DND-41 (cell line): ENCODE measurements at regions not wholly inside any gene's neighbourhood (a gene's known extent, or its start where the extent isn't known, plus 50 kb on each side); places are given as distances from the start of the nearest gene placed in this dataset.
A peak's percentile ranks its signal among the peaks of the same experiment; 100 is the strongest.
"Not testable (repeated sequence)": the region's sequence is repeated elsewhere in the genome, so short reads cannot be mapped to it uniquely, and the experiment has no call there.

ENCODE experiments used
- ATAC-seq: fragments of 200-7000 bp; cut with Tn5 transposase; 3 replicates; pipeline ENCODE4 v1.9.1; 2021; ENCODE audit warnings: low read depth; ENCODE audit not compliant: insufficient read depth
- DNase-seq: peaks from one replicate; pipeline ENCODE4 v3.0.0-alpha.2; 2020
- H2AFZ ChIP-seq: 2 replicates; pipeline ENCODE4 v1.6.0; 2012; ENCODE audit warnings: low read depth, low read length
- H3K27ac ChIP-seq: 2 replicates; pipeline ENCODE4 v1.5.1; 2012; ENCODE audit warnings: low read length, inconsistent platforms
- H3K27me3 ChIP-seq: fragments of 200-600 bp; sonication (generic); 2 replicates; pipeline ENCODE4 v1.6.0; 2012; ENCODE audit warnings: low read length, mild to moderate bottlenecking, inconsistent platforms; ENCODE audit not compliant: insufficient read depth, poor library complexity
- H3K36me3 ChIP-seq: 2 replicates; pipeline ENCODE4 v1.5.1; 2012; ENCODE audit warnings: low read length, inconsistent platforms; ENCODE audit not compliant: insufficient read depth
- H3K4me1 ChIP-seq: 2 replicates; pipeline ENCODE4 v1.5.1; 2012; ENCODE audit warnings: mild to moderate bottlenecking, low read length; ENCODE audit not compliant: insufficient read depth
- H3K4me2 ChIP-seq: 2 replicates; pipeline ENCODE4 v1.6.0; 2012; ENCODE audit warnings: mild to moderate bottlenecking, moderate library complexity, low read length, inconsistent platforms; ENCODE audit not compliant: insufficient read depth
- H3K4me3 ChIP-seq, 2 experiments: fragments of 200-600 bp in 1 of 2; shearing (Covaris generic) in 1 of 2; 2 replicates each; pipeline ENCODE4 v1.5.1; 2012 to 2016; ENCODE audit warnings: inconsistent platforms in 2 of 2, low read length in 2 of 2, mild to moderate bottlenecking in 2 of 2, low read depth in 1 of 2, moderate library complexity in 1 of 2
- H3K79me2 ChIP-seq: 2 replicates; pipeline ENCODE4 v1.6.0; 2012; ENCODE audit warnings: low read length, inconsistent platforms; ENCODE audit not compliant: insufficient read depth
- H3K9ac ChIP-seq: 2 replicates; pipeline ENCODE4 v1.6.0; 2012; ENCODE audit warnings: low read depth, mild to moderate bottlenecking, inconsistent platforms, low read length, moderate library complexity
- H3K9me3 ChIP-seq: 2 replicates; pipeline ENCODE4 v1.5.1; 2012; ENCODE audit warnings: low read length, moderate library complexity, mild to moderate bottlenecking, inconsistent platforms; ENCODE audit not compliant: insufficient read depth, severe bottlenecking
- H4K20me1 ChIP-seq: 2 replicates; pipeline ENCODE4 v1.6.0; 2012; ENCODE audit warnings: low read length; ENCODE audit not compliant: insufficient read depth
- EZH2 ChIP-seq: IDR thresholded peaks from 3 replicates; pipeline ENCODE4 v1.6.1; 2012; ENCODE audit warnings: borderline replicate concordance, low read depth, mild to moderate bottlenecking, moderate library complexity, low read length, inconsistent platforms; ENCODE audit not compliant: severe bottlenecking
- TF ChIP-seq, protein P1 (sequence below): IDR thresholded peaks from 2 replicates; pipeline ENCODE4 v1.5.1; 2012; ENCODE audit warnings: borderline replicate concordance, low read length, moderate library complexity, mild to moderate bottlenecking; ENCODE audit not compliant: poor library complexity, severe bottlenecking; ENCODE audit errors: extremely low read depth

DNA sequence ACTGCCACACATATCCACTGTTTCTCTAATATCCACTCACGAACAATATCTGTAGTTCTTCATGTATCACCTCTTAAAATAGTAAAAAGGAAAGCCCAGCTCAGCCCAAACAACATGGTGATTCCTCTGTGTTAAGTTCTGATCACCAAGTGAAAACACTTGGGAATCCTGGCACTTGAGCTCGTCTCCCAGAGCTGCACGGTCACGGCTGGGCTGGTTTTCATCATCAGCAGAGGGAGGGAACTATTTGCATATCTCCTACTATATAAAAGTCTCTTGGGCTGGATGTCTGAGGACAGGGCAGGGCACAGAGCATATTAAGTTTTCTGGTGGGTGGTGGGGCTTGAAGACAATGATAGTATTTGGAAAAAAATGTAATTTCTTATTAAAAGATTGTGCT, 870.6 kb downstream of the TMEM121 start:
- Histone ChIP-seq H3K4me3 (peak overlapping the region; percentile 55 to 84), H3K79me2 (peaks cover 70% of the 10 kb centered on the region), H3K9me3 (no peaks in the 10 kb centered on the region), H2AFZ (no peak overlapping the region), H3K27ac (peak overlapping the region; percentile 83), H3K36me3 (peaks cover 46% of the 10 kb centered on the region), H3K9ac (peak overlapping the region; percentile 60), H3K27me3 (no peaks in the 10 kb centered on the region), H3K4me2 (peak overlapping the region; percentile 70), H3K4me1 (peaks cover 65% of the 10 kb centered on the region), H4K20me1 (peaks cover 22% of the 10 kb centered on the region)
- DNase-seq (peak; percentile 68), ATAC-seq (peak; percentile 23)
- TF ChIP-seq, protein P1, sequence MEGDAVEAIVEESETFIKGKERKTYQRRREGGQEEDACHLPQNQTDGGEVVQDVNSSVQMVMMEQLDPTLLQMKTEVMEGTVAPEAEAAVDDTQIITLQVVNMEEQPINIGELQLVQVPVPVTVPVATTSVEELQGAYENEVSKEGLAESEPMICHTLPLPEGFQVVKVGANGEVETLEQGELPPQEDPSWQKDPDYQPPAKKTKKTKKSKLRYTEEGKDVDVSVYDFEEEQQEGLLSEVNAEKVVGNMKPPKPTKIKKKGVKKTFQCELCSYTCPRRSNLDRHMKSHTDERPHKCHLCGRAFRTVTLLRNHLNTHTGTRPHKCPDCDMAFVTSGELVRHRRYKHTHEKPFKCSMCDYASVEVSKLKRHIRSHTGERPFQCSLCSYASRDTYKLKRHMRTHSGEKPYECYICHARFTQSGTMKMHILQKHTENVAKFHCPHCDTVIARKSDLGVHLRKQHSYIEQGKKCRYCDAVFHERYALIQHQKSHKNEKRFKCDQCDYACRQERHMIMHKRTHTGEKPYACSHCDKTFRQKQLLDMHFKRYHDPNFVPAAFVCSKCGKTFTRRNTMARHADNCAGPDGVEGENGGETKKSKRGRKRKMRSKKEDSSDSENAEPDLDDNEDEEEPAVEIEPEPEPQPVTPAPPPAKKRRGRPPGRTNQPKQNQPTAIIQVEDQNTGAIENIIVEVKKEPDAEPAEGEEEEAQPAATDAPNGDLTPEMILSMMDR = no peak
- no peak for TF ChIP-seq EZH2

DNA sequence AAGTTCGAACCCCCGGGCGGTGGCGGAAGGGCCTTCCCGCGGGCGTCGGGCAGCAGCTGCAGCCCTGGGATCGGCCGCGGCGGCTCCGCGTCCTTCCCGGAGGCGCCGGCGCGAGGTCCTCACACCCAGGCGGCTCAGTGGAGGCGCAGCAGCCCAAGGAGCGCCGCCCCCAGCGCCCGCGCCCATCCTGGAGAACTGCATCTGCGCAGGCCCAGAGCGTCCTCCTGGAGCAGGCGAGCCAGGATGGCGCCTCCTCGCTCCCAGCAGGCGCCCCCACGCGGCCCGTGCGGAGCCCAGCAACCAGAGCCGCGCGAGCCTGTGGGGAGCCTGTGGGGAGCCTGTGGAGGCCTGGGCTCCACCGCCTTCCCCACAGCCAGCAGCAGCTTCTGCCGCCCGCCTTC, 872.5 kb downstream of the TMEM121 start:
- peaks cover 51% of the 10 kb centered on the region for H3K79me2 ChIP-seq
- peak overlapping the region; percentile 60 for H3K9ac ChIP-seq
- H3K4me1 ChIP-seq = peaks cover 46% of the 10 kb centered on the region
- H4K20me1 ChIP-seq, H3K27me3 ChIP-seq, H3K9me3 ChIP-seq, H2AFZ ChIP-seq: not testable (repeated sequence)
- H3K36me3 ChIP-seq = peaks cover 30% of the 10 kb centered on the region
- ATAC-seq (peak; percentile 80), DNase-seq (peak; percentile 93)
- peak overlapping the region; percentile 83 for H3K27ac ChIP-seq
- peak overlapping the region; percentile 70 for H3K4me2 ChIP-seq
- TF ChIP-seq, protein P1 = peak; percentile 54
- H3K4me3 ChIP-seq = peak overlapping the region; percentile 55 to 84

DNA sequence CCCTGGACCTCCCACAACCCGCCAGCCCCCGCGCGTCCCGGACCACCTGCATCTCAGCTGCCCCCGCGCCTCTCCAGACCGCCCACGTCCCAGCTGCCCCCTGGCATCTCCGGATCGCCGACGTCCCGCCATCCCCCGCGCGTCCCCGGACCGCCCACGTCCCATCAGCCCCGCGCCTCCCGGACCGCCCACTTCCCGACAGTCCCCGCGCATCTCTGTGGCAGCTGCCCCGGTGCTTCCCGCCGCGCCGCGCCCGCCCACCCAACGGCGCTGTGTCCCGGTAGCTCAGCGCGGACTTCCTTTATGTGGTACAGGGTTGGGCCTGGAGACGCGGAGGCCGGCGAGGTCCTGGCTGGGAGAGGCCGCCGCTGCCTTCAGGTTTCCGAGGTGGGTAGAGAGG, 874.9 kb downstream of the TMEM121 start:
- H3K4me2 ChIP-seq, ATAC-seq, H3K9ac ChIP-seq, H3K27me3 ChIP-seq, H4K20me1 ChIP-seq, H3K27ac ChIP-seq, H3K4me3 ChIP-seq, H2AFZ ChIP-seq, H3K9me3 ChIP-seq, DNase-seq: not testable (repeated sequence)
- peaks cover 27% of the 10 kb centered on the region for H3K79me2 ChIP-seq
- H3K36me3 ChIP-seq = peaks cover 11% of the 10 kb centered on the region
- peaks cover 22% of the 10 kb centered on the region for H3K4me1 ChIP-seq

DNA sequence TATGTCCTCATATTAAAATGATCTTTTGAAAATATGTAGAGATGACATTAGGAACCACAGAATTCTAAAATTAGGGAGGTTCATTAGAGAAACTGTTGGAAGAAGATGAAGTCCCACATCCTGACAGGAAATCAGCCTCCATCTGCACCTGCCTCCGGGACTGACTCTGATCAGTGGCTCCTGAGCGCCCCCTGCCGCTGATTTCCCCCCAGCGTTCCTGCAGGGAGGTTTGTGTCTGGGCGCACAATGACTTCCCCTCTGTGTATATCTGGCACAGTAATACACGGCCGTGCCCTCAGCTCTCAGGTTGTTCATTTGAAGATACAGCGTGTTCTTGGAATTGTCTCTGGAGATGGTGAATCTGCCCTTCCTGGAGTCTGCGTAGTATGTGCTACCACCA, 883.8 kb downstream of the TMEM121 start:
- H2AFZ ChIP-seq = peak overlapping the region; percentile 51; the same call in 1 of the 2 replicates
- DNase-seq (peak; percentile 92), ATAC-seq (peak; percentile 84)
- not testable (repeated sequence) for H3K36me3 ChIP-seq, H3K79me2 ChIP-seq, H3K27me3 ChIP-seq, H4K20me1 ChIP-seq, H3K9me3 ChIP-seq, H3K4me3 ChIP-seq
- H3K4me2 ChIP-seq = peak overlapping the region; percentile 37
- H3K9ac ChIP-seq = peak overlapping the region; percentile 43
- H3K4me1 ChIP-seq = peaks cover 30% of the 10 kb centered on the region
- TF ChIP-seq, protein P1 = peak; percentile 77
- peak overlapping the region; percentile 81 for H3K27ac ChIP-seq
